ENCODE measurements at regions not wholly inside any gene's neighbourhood (a gene's known extent, or its start where the extent isn't known, plus 50 kb on each side); places are given as distances from the start of the nearest gene placed in this dataset.
A peak's percentile ranks its signal among the peaks of the same experiment; 100 is the strongest.
"Not testable (repeated sequence)": the region's sequence is repeated elsewhere in the genome, so short reads cannot be mapped to it uniquely, and the experiment has no call there.

- WGBS: 98% methylated on average over 9 of the region's 9 CpGs
- Histone ChIP-seq H3K4me3 (ENCODE audit: low read length in 2 of 2) (no peak overlapping the region), H3K27ac (ENCODE audit: low read depth in 1 of 2, low read length in 1 of 2) (no peak overlapping the region), H3K27me3 (ENCODE audit: control insufficient read depth in 2 of 2, insufficient read depth in 1 of 2, low read length in 1 of 2) (no peaks in the 10 kb centered on the region), H3K4me1 (ENCODE audit: control insufficient read depth in 2 of 2, insufficient read depth in 2 of 2, low read length in 2 of 2) (no peaks in the 10 kb centered on the region), H3K9me3 (ENCODE audit: control insufficient read depth in 2 of 2, insufficient read depth in 1 of 2, low read length in 1 of 2) (no peaks in the 10 kb centered on the region), H3K36me3 (ENCODE audit: control insufficient read depth in 2 of 2, insufficient read depth in 2 of 2, low read length in 1 of 2) (no peaks in the 10 kb centered on the region)
- DNase-seq (ENCODE audit: low read depth in 6 of 9, low spot score in 9 of 9): no peak
Observed at GRCh38 chr4:55028196-55028595, 97.2 kb downstream of the KDR start.

- Histone ChIP-seq H3K9me3 (ENCODE audit: control insufficient read depth in 2 of 2, insufficient read depth in 1 of 2, low read length in 1 of 2) (no peaks in the 10 kb centered on the region), H3K27me3 (ENCODE audit: control insufficient read depth in 2 of 2, insufficient read depth in 1 of 2, low read length in 1 of 2) (no peaks in the 10 kb centered on the region), H3K4me1 (ENCODE audit: control insufficient read depth in 2 of 2, insufficient read depth in 2 of 2, low read length in 2 of 2) (no peaks in the 10 kb centered on the region), H3K36me3 (ENCODE audit: control insufficient read depth in 2 of 2, insufficient read depth in 2 of 2, low read length in 1 of 2) (no peaks in the 10 kb centered on the region), H3K4me3 (ENCODE audit: low read length in 2 of 2) (no peak overlapping the region), H3K27ac (ENCODE audit: low read depth in 1 of 2, low read length in 1 of 2) (no peak overlapping the region)
- 97% methylated on average over 2 of the region's 2 CpGs for WGBS
- no peak for DNase-seq (ENCODE audit: low read depth in 6 of 9, low spot score in 9 of 9)
Observed at GRCh38 chr4:55027596-55027995, 97.8 kb downstream of the KDR start.

GRCh38 chr4:55025456-55025855 is 99.9 kb downstream of the KDR start:
- not testable (repeated sequence) for H3K36me3 ChIP-seq (ENCODE audit: control insufficient read depth in 2 of 2, insufficient read depth in 2 of 2, low read length in 1 of 2); H3K9me3 ChIP-seq (ENCODE audit: control insufficient read depth in 2 of 2, insufficient read depth in 1 of 2, low read length in 1 of 2); H3K27ac ChIP-seq (ENCODE audit: low read depth in 1 of 2, low read length in 1 of 2); DNase-seq (ENCODE audit: low read depth in 6 of 9, low spot score in 9 of 9); H3K4me3 ChIP-seq (ENCODE audit: low read length in 2 of 2); H3K4me1 ChIP-seq (ENCODE audit: control insufficient read depth in 2 of 2, insufficient read depth in 2 of 2, low read length in 2 of 2); H3K27me3 ChIP-seq (ENCODE audit: control insufficient read depth in 2 of 2, insufficient read depth in 1 of 2, low read length in 1 of 2)
- WGBS: 90% methylated on average over 6 of the region's 6 CpGs

GRCh38 chr4:55023030-55023429 is 102.4 kb downstream of the KDR start:
- no peaks in the 10 kb centered on the region for H3K9me3 ChIP-seq (ENCODE audit: control insufficient read depth in 2 of 2, insufficient read depth in 1 of 2, low read length in 1 of 2)
- 99% methylated on average over 2 of the region's 2 CpGs for WGBS
- H3K4me3 ChIP-seq (ENCODE audit: low read length in 2 of 2): no peak overlapping the region

GRCh38 chr4:55021214-55021613 is 104.2 kb downstream of the KDR start:
- H3K36me3 ChIP-seq (ENCODE audit: control insufficient read depth in 2 of 2, insufficient read depth in 2 of 2, low read length in 1 of 2): no peaks in the 10 kb centered on the region
- WGBS: 96% methylated on average over 1 of the region's 1 CpG

More at GRCh38 chr4:55023030-55023429, 102.4 kb downstream of the KDR start:
- H3K27ac ChIP-seq (ENCODE audit: low read depth in 1 of 2, low read length in 1 of 2): no peak overlapping the region
- no peak for DNase-seq (ENCODE audit: low read depth in 6 of 9, low spot score in 9 of 9)
- H3K4me1 ChIP-seq (ENCODE audit: control insufficient read depth in 2 of 2, insufficient read depth in 2 of 2, low read length in 2 of 2): no peaks in the 10 kb centered on the region
- no peaks in the 10 kb centered on the region for H3K36me3 ChIP-seq (ENCODE audit: control insufficient read depth in 2 of 2, insufficient read depth in 2 of 2, low read length in 1 of 2)
- H3K27me3 ChIP-seq (ENCODE audit: control insufficient read depth in 2 of 2, insufficient read depth in 1 of 2, low read length in 1 of 2): no peaks in the 10 kb centered on the region

GRCh38 chr4:55020131-55020530 is 105.3 kb downstream of the KDR start:
- no peaks in the 10 kb centered on the region for H3K27me3 ChIP-seq (ENCODE audit: control insufficient read depth in 2 of 2, insufficient read depth in 1 of 2, low read length in 1 of 2)
- no peaks in the 10 kb centered on the region for H3K4me1 ChIP-seq (ENCODE audit: control insufficient read depth in 2 of 2, insufficient read depth in 2 of 2, low read length in 2 of 2)
- H3K4me3 ChIP-seq (ENCODE audit: low read length in 2 of 2): no peak overlapping the region
- no peaks in the 10 kb centered on the region for H3K36me3 ChIP-seq (ENCODE audit: control insufficient read depth in 2 of 2, insufficient read depth in 2 of 2, low read length in 1 of 2)
- H3K27ac ChIP-seq (ENCODE audit: low read depth in 1 of 2, low read length in 1 of 2): no peak overlapping the region
- no peak for DNase-seq (ENCODE audit: low read depth in 6 of 9, low spot score in 9 of 9)
- H3K9me3 ChIP-seq (ENCODE audit: control insufficient read depth in 2 of 2, insufficient read depth in 1 of 2, low read length in 1 of 2): no peaks in the 10 kb centered on the region
- 91% methylated on average over 2 of the region's 2 CpGs for WGBS

More at GRCh38 chr4:55021214-55021613, 104.2 kb downstream of the KDR start:
- no peak for DNase-seq (ENCODE audit: low read depth in 6 of 9, low spot score in 9 of 9)
- H3K27ac ChIP-seq (ENCODE audit: low read depth in 1 of 2, low read length in 1 of 2): no peak overlapping the region
- no peak overlapping the region for H3K4me3 ChIP-seq (ENCODE audit: low read length in 2 of 2)
- H3K9me3 ChIP-seq (ENCODE audit: control insufficient read depth in 2 of 2, insufficient read depth in 1 of 2, low read length in 1 of 2): no peaks in the 10 kb centered on the region
- no peaks in the 10 kb centered on the region for H3K27me3 ChIP-seq (ENCODE audit: control insufficient read depth in 2 of 2, insufficient read depth in 1 of 2, low read length in 1 of 2)
- no peaks in the 10 kb centered on the region for H3K4me1 ChIP-seq (ENCODE audit: control insufficient read depth in 2 of 2, insufficient read depth in 2 of 2, low read length in 2 of 2)

GRCh38 chr4:55018978-55019377 is 106.4 kb downstream of the KDR start:
- no peak for DNase-seq (ENCODE audit: low read depth in 6 of 9, low spot score in 9 of 9)
- no peaks in the 10 kb centered on the region for H3K36me3 ChIP-seq (ENCODE audit: control insufficient read depth in 2 of 2, insufficient read depth in 2 of 2, low read length in 1 of 2)
- WGBS: 84% methylated on average over 2 of the region's 2 CpGs
- H3K4me1 ChIP-seq (ENCODE audit: control insufficient read depth in 2 of 2, insufficient read depth in 2 of 2, low read length in 2 of 2): no peaks in the 10 kb centered on the region
- H3K27me3 ChIP-seq (ENCODE audit: control insufficient read depth in 2 of 2, insufficient read depth in 1 of 2, low read length in 1 of 2): no peaks in the 10 kb centered on the region
- no peak overlapping the region for H3K4me3 ChIP-seq (ENCODE audit: low read length in 2 of 2)
- peak overlapping the region in 1 of 2 donors; percentile 12 for H3K27ac ChIP-seq (ENCODE audit: low read depth in 1 of 2, low read length in 1 of 2)
- no peaks in the 10 kb centered on the region for H3K9me3 ChIP-seq (ENCODE audit: control insufficient read depth in 2 of 2, insufficient read depth in 1 of 2, low read length in 1 of 2)

GRCh38 chr4:55018521-55018920 is 106.9 kb downstream of the KDR start:
- H3K9me3 ChIP-seq (ENCODE audit: control insufficient read depth in 2 of 2, insufficient read depth in 1 of 2, low read length in 1 of 2): no peaks in the 10 kb centered on the region
- no peak overlapping the region for H3K27ac ChIP-seq (ENCODE audit: low read depth in 1 of 2, low read length in 1 of 2)
- no peak for DNase-seq (ENCODE audit: low read depth in 6 of 9, low spot score in 9 of 9)
- H3K27me3 ChIP-seq (ENCODE audit: control insufficient read depth in 2 of 2, insufficient read depth in 1 of 2, low read length in 1 of 2): no peaks in the 10 kb centered on the region
- no peaks in the 10 kb centered on the region for H3K36me3 ChIP-seq (ENCODE audit: control insufficient read depth in 2 of 2, insufficient read depth in 2 of 2, low read length in 1 of 2)
- 87% methylated on average over 2 of the region's 2 CpGs for WGBS
- no peaks in the 10 kb centered on the region for H3K4me1 ChIP-seq (ENCODE audit: control insufficient read depth in 2 of 2, insufficient read depth in 2 of 2, low read length in 2 of 2)
- H3K4me3 ChIP-seq (ENCODE audit: low read length in 2 of 2): no peak overlapping the region

- H3K27ac ChIP-seq (ENCODE audit: low read depth in 1 of 2, low read length in 1 of 2): no peak overlapping the region
- DNase-seq (ENCODE audit: low read depth in 6 of 9, low spot score in 9 of 9): no peak
- 91% methylated on average over 4 of the region's 4 CpGs for WGBS
- H3K27me3 ChIP-seq (ENCODE audit: control insufficient read depth in 2 of 2, insufficient read depth in 1 of 2, low read length in 1 of 2): no peaks in the 10 kb centered on the region
- H3K36me3 ChIP-seq (ENCODE audit: control insufficient read depth in 2 of 2, insufficient read depth in 2 of 2, low read length in 1 of 2): no peaks in the 10 kb centered on the region
- no peak overlapping the region for H3K4me3 ChIP-seq (ENCODE audit: low read length in 2 of 2)
- H3K9me3 ChIP-seq (ENCODE audit: control insufficient read depth in 2 of 2, insufficient read depth in 1 of 2, low read length in 1 of 2): no peaks in the 10 kb centered on the region
- no peaks in the 10 kb centered on the region for H3K4me1 ChIP-seq (ENCODE audit: control insufficient read depth in 2 of 2, insufficient read depth in 2 of 2, low read length in 2 of 2)
Observed at GRCh38 chr4:55017406-55017805, 108.0 kb downstream of the KDR start.

- peak in 1 of 9 donors; percentile 45 for DNase-seq (ENCODE audit: low read depth in 6 of 9, low spot score in 9 of 9)
- Histone ChIP-seq H3K9me3 (ENCODE audit: control insufficient read depth in 2 of 2, insufficient read depth in 1 of 2, low read length in 1 of 2) (no peaks in the 10 kb centered on the region), H3K27me3 (ENCODE audit: control insufficient read depth in 2 of 2, insufficient read depth in 1 of 2, low read length in 1 of 2) (no peaks in the 10 kb centered on the region), H3K4me3 (ENCODE audit: low read length in 2 of 2) (no peak overlapping the region), H3K4me1 (ENCODE audit: control insufficient read depth in 2 of 2, insufficient read depth in 2 of 2, low read length in 2 of 2) (no peaks in the 10 kb centered on the region), H3K27ac (ENCODE audit: low read depth in 1 of 2, low read length in 1 of 2) (no peak overlapping the region), H3K36me3 (ENCODE audit: control insufficient read depth in 2 of 2, insufficient read depth in 2 of 2, low read length in 1 of 2) (no peaks in the 10 kb centered on the region)
- 74% methylated on average over 2 of the region's 2 CpGs for WGBS
Observed at GRCh38 chr4:55016131-55016530, 109.3 kb downstream of the KDR start.

Data from thymus (tissue), 11 donors.